Thyroid gland (tissue), 4 donors: ENCODE measurements at regions not wholly inside any gene's neighbourhood (a gene's known extent, or its start where the extent isn't known, plus 50 kb on each side); places are given as distances from the start of the nearest gene placed in this dataset.

Experiments used
- POLR2A ChIP-seq, 2 donors: fragments of 450-650 bp; IDR thresholded peaks; one replicate each; pipeline ENCODE4 v1.6.1; 2017; ENCODE audit warnings: antibody characterized with exemption in 2 of 2, mild to moderate bottlenecking in 2 of 2, moderate library complexity in 1 of 2
- TF ChIP-seq, protein P1 (sequence below), 6 experiments: fragments of 200-600 bp in 3 of 6; fragments of 450-650 bp in 3 of 6; sonication (generic) in 3 of 6; IDR thresholded peaks; one replicate each; pipeline ENCODE4 v1.5.1; 2016 to 2019; ENCODE audit warnings: antibody characterized with exemption in 6 of 6, mild to moderate bottlenecking in 2 of 6, inconsistent platforms in 1 of 6, moderate library complexity in 1 of 6

DNA sequence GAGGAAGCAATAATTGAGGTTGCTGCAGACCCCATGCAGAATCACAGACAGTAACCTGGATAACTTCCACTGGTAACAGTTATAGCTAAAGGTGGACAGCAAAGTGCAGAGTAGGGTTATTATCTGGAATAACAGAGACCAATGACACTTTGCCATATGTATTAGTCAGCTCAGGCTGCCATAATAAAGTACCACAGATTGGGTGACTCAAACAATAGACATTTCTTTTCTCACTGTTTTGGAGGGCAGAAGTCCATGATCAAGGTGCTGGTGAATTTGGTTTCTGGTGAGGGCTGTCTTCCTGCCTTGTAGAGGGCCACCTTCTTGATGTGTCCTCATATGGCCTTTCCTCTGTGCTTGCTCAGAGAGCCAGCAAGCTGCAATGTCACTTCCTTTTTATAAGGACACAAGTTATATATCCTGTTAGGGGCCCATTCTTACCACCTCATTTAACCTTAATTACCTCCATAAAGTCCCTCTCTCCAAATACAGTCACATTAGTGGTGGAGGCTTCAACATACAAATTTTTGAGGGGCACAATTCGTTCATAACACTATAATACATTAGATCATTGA, 191.0 kb upstream of the LRP1B start:
- TF ChIP-seq, protein P1, sequence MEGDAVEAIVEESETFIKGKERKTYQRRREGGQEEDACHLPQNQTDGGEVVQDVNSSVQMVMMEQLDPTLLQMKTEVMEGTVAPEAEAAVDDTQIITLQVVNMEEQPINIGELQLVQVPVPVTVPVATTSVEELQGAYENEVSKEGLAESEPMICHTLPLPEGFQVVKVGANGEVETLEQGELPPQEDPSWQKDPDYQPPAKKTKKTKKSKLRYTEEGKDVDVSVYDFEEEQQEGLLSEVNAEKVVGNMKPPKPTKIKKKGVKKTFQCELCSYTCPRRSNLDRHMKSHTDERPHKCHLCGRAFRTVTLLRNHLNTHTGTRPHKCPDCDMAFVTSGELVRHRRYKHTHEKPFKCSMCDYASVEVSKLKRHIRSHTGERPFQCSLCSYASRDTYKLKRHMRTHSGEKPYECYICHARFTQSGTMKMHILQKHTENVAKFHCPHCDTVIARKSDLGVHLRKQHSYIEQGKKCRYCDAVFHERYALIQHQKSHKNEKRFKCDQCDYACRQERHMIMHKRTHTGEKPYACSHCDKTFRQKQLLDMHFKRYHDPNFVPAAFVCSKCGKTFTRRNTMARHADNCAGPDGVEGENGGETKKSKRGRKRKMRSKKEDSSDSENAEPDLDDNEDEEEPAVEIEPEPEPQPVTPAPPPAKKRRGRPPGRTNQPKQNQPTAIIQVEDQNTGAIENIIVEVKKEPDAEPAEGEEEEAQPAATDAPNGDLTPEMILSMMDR (IDR thresholded peaks at IDR 0.05) = no peak
- no peak for TF ChIP-seq POLR2A (IDR thresholded peaks at IDR 0.05)
